MM.1S (cell line): ENCODE measurements at regions not wholly inside any gene's neighbourhood (a gene's known extent, or its start where the extent isn't known, plus 50 kb on each side); places are given as distances from the start of the nearest gene placed in this dataset.

Experiments
- CTCF ChIP-seq: fragments of 300-600 bp; sonication (generic); IDR thresholded peaks from 2 replicates; pipeline ENCODE4 v1.5.1; 2016; ENCODE audit warnings: antibody characterized with exemption, low read length, mixed read lengths
- EZH2 ChIP-seq: fragments of 300-600 bp; sonication (generic); optimal IDR thresholded peaks from 2 replicates; pipeline ENCODE3; 2017; ENCODE audit warnings: low read depth, mild to moderate bottlenecking, antibody characterized with exemption, low read length, mixed read lengths

- TF ChIP-seq CTCF (no peak), EZH2 (no peak)
Measured at GRCh38 chr13:107284173-107284572, 716.2 kb upstream of the ARGLU1 start.
